NCI-H2171 (cell line): ENCODE measurements at regions not wholly inside any gene's neighbourhood (a gene's known extent, or its start where the extent isn't known, plus 50 kb on each side); places are given as distances from the start of the nearest gene placed in this dataset.

Experiments used
- DNase-seq: peaks from one replicate; lab custom pipeline; 2025; lab: John Stamatoyannopoulos, UW

GRCh38 chr14:51513281-51513680, 138.4 kb upstream of the FRMD6 start:
- DNase-seq = no peak

DNA sequence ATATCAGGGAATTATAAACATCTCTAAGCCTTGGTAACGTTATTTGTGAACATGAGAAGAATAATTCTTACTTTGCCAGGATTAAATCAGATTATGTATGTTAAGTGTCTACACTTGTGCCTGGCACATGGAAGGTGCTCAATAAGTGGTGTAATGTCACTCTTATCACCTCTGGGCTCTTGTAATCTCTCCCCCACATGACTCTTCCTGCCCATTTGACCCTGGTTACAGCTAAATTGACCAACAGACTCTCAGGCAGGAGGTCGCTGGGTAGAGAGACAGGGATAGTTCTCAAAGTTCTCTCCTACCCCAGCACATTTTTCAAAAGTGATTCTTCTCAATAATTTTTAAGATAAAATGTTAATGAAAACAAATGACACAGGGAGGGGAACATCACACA, 137.8 kb upstream of the FRMD6 start:
- DNase-seq = no peak

DNA sequence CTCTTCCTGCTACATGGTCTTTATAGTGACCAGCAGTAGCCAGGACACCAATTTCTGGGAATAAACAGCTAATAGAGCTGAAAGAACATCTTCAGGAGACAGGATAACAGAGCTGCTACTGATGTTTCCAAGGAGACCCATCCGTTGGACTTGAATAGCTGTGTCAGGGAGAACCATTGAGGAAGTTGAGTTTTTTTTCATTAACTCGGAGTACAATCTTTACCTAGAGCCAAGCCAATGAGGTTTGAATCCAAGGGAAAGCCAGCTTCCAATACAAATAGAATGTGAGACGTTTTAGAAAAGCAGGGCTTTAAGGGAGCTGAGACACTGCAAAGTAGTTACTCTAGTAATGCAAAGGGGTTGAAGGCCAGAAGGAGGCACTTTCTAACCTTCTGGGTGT, 136.1 kb upstream of the FRMD6 start:
- no peak for DNase-seq

DNA sequence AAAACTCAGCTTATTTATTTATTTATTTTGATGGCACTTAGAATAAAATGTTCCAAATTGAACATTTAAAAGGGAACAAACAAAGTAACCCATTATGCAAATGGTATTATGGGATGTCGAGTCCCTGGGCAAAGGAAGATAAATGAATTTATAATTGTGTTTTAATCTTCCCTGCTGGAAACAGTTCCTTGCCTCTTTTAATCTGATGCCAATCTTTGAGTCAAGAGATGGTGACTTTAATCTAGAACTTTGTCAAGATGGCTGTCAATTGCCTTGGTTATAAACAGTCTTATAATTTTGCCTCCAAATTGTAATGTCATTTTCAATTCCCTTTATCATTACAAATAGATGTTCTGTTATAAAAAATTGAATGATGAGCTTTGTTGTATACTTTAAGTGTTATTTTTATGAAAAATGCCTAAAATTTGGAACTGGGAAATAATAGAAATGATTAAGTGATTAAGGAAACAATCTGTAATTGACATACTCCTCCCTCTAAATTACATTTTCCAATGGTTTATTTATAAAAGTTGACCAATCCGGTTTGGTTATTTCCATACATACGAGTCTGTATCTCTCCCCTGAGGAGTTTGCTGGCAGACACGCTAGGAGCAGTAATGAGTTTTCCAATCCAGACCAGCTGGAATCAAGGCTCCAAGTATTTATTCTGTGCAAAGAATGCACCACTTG, 134.9 kb upstream of the FRMD6 start:
- no peak for DNase-seq

- DNase-seq = no peak
These were observed 133.4 kb upstream of the FRMD6 start for GRCh38 chr14:51518280-51518679.

DNA sequence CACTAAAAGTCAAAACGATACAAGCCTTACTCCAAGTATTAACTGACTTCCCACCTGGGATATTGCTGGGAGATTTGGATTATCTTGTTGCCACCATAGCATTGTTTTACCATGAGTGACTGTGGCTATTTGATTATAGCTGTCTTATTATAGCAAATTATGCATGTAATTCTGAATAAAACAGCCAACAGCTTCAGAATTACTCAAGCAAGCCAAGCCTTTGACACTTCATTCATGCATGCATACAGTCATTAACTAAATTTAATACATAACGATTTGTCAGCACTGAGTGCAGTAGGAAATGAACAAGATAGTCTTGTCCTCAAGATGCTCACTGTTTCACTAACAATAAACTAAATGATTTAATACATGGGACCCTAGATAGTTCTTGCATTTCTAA, 133.0 kb upstream of the FRMD6 start:
- DNase-seq = no peak

DNA sequence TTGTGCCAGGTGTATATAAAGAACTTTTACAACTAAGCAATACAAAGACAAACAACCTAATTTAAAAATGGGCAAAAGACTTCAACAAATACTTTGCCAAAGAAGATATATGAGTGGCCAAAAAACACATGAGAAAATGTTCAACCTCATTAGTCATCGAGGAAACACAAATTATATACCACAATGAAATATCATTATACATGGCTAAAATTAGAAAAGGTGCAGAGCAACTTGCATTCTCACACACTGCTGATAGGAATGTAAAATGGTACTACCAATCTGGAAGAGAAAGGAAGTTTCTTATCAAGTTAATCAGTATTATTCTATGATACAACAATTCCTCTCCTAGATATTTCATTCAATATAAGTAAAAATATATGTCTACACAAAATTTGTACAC, 131.6 kb upstream of the FRMD6 start:
- no peak for DNase-seq

DNA sequence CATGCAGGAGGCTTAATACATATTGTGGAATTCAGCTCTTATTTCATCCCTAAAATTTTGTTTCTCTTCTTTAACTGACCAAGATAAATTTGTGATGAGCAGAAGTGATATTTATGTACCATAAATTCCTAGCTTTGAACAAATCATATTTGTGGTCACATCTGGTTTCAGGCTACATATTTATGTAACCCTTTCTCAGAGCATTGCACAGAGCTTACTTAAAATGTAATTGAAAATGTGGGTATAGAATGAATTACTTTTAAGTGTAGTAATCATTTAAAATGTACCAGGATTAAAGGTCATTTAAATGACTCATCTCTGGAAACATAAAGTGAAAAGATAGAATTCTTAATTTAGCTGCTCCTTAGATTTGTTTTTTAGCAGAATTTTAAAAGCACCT, 129.9 kb upstream of the FRMD6 start:
- DNase-seq = no peak

DNA sequence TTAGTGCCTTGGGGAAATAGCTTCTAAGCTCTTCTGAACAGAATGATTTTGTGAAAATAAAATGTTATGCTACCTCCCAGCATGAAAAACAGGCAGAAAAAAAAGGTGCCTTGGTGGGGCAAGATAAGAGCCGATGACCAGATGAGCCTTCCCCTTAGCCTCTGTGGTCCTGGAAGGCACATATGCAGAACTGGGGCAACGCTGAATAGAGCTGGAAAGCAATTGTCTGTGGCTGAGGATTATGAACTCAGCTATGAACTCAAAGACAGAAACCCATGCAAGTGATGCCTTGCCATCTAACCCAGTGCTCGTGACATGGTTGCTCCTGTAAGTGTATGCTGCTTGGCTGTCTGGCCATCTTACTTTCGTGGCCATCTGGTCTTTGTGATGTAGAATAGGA, 128.5 kb upstream of the FRMD6 start:
- DNase-seq = no peak

DNA sequence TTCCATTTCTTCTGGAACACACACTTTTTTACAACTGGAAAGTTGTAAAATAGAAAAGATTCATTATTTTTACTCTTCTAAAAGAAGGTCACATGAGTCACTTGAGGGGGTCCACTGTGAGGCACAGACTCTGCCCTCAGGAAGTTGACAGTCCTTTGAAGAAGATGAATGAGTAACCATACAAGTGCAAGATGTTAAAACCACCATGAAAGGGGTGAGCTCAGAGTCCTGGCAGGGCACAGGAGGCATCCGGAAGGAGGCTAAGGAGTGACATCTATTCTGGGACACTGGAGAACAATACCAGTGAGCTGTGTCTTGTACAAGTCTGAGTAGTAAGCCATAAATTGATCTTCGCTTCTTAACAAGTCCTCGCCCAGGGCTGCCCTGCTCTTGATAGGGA, 126.0 kb upstream of the FRMD6 start:
- DNase-seq = no peak

GRCh38 chr14:51527073-51527472, 124.6 kb upstream of the FRMD6 start:
- DNase-seq = no peak

DNA sequence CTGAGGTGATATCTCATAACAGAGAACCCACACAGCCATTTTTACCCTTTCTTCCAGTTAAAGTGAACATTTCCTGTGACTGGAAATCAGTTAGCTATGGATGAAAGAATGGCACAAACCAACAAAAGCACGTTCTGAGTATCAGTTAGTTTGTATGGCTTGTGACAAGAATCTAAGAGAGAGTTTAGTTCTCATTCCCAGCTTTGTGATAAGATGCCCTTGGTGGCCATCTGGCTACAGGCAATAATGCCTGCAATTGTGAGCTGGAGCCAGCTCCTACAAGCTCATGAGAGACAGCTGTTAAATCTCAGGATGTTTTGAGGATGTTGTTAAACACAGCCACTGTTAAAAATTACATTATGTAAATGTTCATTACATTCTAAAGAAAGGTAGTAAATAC, 122.0 kb upstream of the FRMD6 start:
- peak; percentile 53 for DNase-seq

GRCh38 chr14:51533160-51533559, 118.5 kb upstream of the FRMD6 start:
- DNase-seq = no peak

DNA sequence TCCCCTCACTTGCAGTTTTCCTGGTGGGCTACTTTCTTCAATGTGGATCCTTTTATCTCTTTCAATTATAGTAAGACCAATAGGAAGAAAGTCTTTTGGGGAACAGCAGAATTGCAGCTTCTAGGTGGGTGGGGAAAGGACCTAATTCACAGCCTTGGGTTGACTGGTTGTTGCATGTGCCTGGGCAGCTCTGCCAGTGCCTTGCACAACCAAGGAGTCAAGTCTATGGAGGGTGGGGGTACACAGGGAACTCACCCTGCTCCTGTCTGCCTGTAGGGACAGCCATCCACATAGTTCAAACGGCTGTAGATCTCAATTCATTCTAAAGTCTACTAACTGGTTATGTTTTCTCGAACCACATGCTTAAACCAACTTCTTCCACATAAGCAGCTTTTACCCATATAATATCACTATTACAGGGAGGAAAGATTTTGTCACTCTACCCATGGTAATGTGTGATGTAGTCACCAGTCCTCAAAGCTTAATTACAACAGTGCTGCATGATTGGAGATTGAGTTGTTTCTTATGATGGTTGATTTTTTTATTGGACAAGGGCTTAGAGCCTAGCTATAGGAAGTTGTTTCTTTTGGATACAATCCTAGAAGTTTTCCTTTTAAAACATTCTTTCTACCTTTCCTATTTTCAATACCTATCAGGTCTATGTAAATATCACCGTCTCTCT, 117.7 kb upstream of the FRMD6 start:
- DNase-seq = no peak

- no peak for DNase-seq
These were observed 117.1 kb upstream of the FRMD6 start for GRCh38 chr14:51534610-51535011.

GRCh38 chr14:51535443-51536044, 116.2 kb upstream of the FRMD6 start:
- DNase-seq = no peak

- no peak for DNase-seq
These were observed 112.7 kb upstream of the FRMD6 start for GRCh38 chr14:51538973-51539372.

GRCh38 chr14:51539571-51540037, 112.1 kb upstream of the FRMD6 start:
- DNase-seq = no peak

- no peak for DNase-seq
These were observed 111.3 kb upstream of the FRMD6 start for GRCh38 chr14:51540364-51540763.

DNA sequence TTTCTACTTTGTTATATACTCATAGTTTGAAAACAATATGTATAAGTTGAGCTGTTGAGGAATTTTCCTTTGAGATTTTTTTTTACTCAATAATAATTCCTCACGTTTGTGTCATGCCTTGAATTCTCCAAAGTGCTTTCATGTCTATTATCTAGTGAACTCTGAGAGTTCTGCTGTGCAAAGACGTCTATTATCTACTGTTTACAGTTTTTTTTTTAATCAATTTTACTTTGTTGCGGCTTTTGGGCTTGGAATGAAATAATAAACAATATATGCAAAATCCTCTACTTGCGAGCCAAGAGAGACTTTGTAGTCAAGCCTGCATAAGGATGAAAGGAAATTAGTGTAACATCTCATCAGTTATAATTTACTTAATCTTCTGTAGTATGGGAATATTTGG, 107.2 kb upstream of the FRMD6 start:
- DNase-seq = no peak

- DNase-seq = no peak
These were observed 106.8 kb upstream of the FRMD6 start for GRCh38 chr14:51544901-51545300.

DNA sequence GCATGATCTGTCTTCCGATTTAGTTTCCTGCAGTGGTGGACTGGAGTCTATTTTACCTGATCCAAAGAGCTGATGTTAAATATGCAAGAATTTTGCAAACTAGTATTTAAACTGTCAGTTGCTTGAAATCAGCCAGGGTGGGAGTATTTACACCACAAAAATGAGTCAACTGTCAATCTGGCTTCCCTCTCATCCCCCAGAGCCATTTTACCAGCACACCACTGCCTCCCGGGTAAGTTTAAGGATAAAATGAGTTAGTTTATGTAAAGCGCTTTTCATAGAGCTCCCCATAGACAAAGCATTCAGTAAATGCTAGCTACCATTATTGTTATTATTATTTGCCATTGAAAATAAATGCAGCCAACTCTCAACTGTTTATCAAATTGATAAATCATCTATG, 106.3 kb upstream of the FRMD6 start:
- DNase-seq = no peak

- DNase-seq = no peak
These were observed 105.6 kb upstream of the FRMD6 start for GRCh38 chr14:51546099-51546498.
